ENCODE measurements at regions not wholly inside any gene's neighbourhood (a gene's known extent, or its start where the extent isn't known, plus 50 kb on each side); places are given as distances from the start of the nearest gene placed in this dataset.
"Not testable (repeated sequence)": the region's sequence is repeated elsewhere in the genome, so short reads cannot be mapped to it uniquely, and the experiment has no call there.

DNA sequence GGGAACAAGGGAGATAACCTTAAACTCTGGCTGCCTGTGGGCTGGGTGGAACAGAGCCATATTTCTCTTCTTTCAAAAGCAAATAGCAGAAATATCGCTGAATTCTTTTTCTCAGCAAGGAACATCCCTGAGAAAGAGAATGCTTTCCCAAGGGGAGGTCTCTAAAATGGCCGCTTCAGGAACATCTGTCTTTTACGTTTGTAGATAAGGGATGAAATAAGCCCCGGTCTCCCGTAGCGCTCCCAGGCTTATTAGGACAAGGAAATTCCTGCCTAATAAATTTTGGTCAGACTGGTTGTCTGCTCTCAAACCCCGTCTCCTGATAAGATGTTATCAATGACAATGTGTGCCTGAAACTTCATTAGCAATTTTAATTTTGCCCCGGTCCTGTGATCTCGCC lies 340.6 kb upstream of the IGFBP3 start:
- H3K36me3 ChIP-seq (ENCODE audit: control insufficient read depth in 2 of 4, insufficient read depth in 4 of 4, low read length in 3 of 4); H3K79me2 ChIP-seq (ENCODE audit: control insufficient read depth in 1 of 2, insufficient read depth in 2 of 2, low read length in 2 of 2); H3K18ac ChIP-seq (ENCODE audit: extremely low read depth, low read length); H2BK15ac ChIP-seq (ENCODE audit: low read length); H3K9ac ChIP-seq (replicated peaks in 1 of 4; ENCODE audit: extremely low read depth in 1 of 4, low read depth in 3 of 4, low read length in 3 of 4); H2BK5ac ChIP-seq (ENCODE audit: low read depth, low read length); H3K27ac ChIP-seq (ENCODE audit: low read depth, low read length); H2AFZ ChIP-seq (ENCODE audit: low read length); H4K8ac ChIP-seq (ENCODE audit: extremely low read depth, insufficient read depth, low read length); H2BK120ac ChIP-seq (replicated peaks; ENCODE audit: low read depth, low read length); H2AK5ac ChIP-seq (ENCODE audit: low read depth, low read length); H3K4me3 ChIP-seq (ENCODE audit: extremely low read depth in 1 of 4, insufficient read depth in 2 of 4, low read depth in 3 of 4, low read length in 4 of 4); H3K23ac ChIP-seq (ENCODE audit: insufficient read length); H3K4me1 ChIP-seq (replicated peaks in 1 of 4; ENCODE audit: control insufficient read depth in 3 of 4, insufficient read depth in 4 of 4, low read length in 3 of 4); CTCF ChIA-PET (ENCODE audit: partially characterized antibody); DNase-seq (ENCODE audit: low read depth in 1 of 2, low spot score in 2 of 2); FAIRE-seq; H3K4me2 ChIP-seq (ENCODE audit: insufficient read depth in 1 of 2, low read depth in 2 of 2, low read length in 2 of 2); H3K27me3 ChIP-seq (replicated peaks in 1 of 4; ENCODE audit: control insufficient read depth in 3 of 4, extremely low read depth in 1 of 4, insufficient read depth in 3 of 4, low read length in 3 of 4); H4K20me1 ChIP-seq (replicated peaks in 1 of 2; ENCODE audit: control insufficient read depth in 1 of 2, insufficient read depth in 2 of 2, low read length in 2 of 2); H3K56ac ChIP-seq (replicated peaks; ENCODE audit: insufficient read length, low read depth, low read length); H3K14ac ChIP-seq (ENCODE audit: insufficient read length); H2BK12ac ChIP-seq (ENCODE audit: low read depth, low read length); H3K4ac ChIP-seq (replicated peaks; ENCODE audit: insufficient read length, low read depth, low read length); H3K23me2 ChIP-seq (ENCODE audit: low read depth, low read length); H2BK20ac ChIP-seq (ENCODE audit: low read length); H3K79me1 ChIP-seq (ENCODE audit: low read depth, low read length); POLR2A ChIA-PET (ENCODE audit: partially characterized antibody); H4K5ac ChIP-seq (ENCODE audit: insufficient read length, low read depth, low read length); H4K91ac ChIP-seq (replicated peaks; ENCODE audit: insufficient read length, low read length): not testable (repeated sequence)
- peaks cover 8 to 18% of the 10 kb centered on the region in 2 experiments; a peak in 3 of 4 replicates for H3K9me3 ChIP-seq (ENCODE audit: insufficient read depth in 2 of 2, low read depth in 1 of 2, low read length in 1 of 2)
- peak in 1 of 2 experiments; percentile 79; a peak in 1 of 3 replicates for TF ChIP-seq EP300 (IDR thresholded peaks at IDR 0.05; ENCODE audit: borderline replicate concordance in 1 of 2, low read depth in 2 of 2, low read length in 2 of 2)
- 96% methylated on average over 8 of the region's 9 CpGs; no CpG with 5 or more reads in 1 of the 2 experiments for WGBS, 2 experiments (ENCODE audit: extremely low coverage in 1 of 2, insufficient coverage in 1 of 2, insufficient read length in 1 of 2, insufficient replicate concordance in 2 of 2, low coverage in 1 of 2, low lambda C conversion rate in 2 of 2, missing lambda C conversion rate in 1 of 2)

All from H1 (cell line).